AG09309 (cell line): ENCODE measurements at regions not wholly inside any gene's neighbourhood (a gene's known extent, or its start where the extent isn't known, plus 50 kb on each side); places are given as distances from the start of the nearest gene placed in this dataset.

Experiments used
- DNase-seq: peaks from one replicate; pipeline ENCODE4 v3.0.0-alpha.2; 2010; ENCODE audit warnings: low read depth
- H3K4me3 ChIP-seq: 2 replicates; pipeline ENCODE4 v1.5.1; 2011; ENCODE audit warnings: mild to moderate bottlenecking, low read depth, low read length, moderate library complexity; ENCODE audit not compliant: control insufficient read depth
- CTCF ChIP-seq: IDR thresholded peaks from 2 replicates; pipeline ENCODE4 v1.5.1; 2011; ENCODE audit warnings: mild to moderate bottlenecking, low read depth, low read length, inconsistent platforms; ENCODE audit not compliant: insufficient read depth, control insufficient read depth; ENCODE audit errors: missing control alignments

- DNase-seq = no peak
- no peak overlapping the region for H3K4me3 ChIP-seq
- no peak for TF ChIP-seq CTCF
These were observed 83.5 kb downstream of the TLR4 start for GRCh38 chr9:117787746-117788145.

- no peak for DNase-seq
- no peak overlapping the region for H3K4me3 ChIP-seq
- no peak for TF ChIP-seq CTCF
These were observed 91.1 kb downstream of the TLR4 start for GRCh38 chr9:117795271-117795670.

- TF ChIP-seq CTCF = no peak
- DNase-seq = peak; percentile 53
- no peak overlapping the region for H3K4me3 ChIP-seq
These were observed 92.5 kb downstream of the TLR4 start for GRCh38 chr9:117796681-117797080.

- no peak for DNase-seq
- no peak for TF ChIP-seq CTCF
- H3K4me3 ChIP-seq = no peak overlapping the region
These were observed 96.2 kb downstream of the TLR4 start for GRCh38 chr9:117800389-117800788.

- H3K4me3 ChIP-seq = no peak overlapping the region
- DNase-seq = no peak
- TF ChIP-seq CTCF = no peak
These were observed 105.5 kb downstream of the TLR4 start for GRCh38 chr9:117809751-117810150.

- no peak for TF ChIP-seq CTCF
- H3K4me3 ChIP-seq = no peak overlapping the region
- DNase-seq = no peak
These were observed 111.1 kb downstream of the TLR4 start for GRCh38 chr9:117815315-117815714.

GRCh38 chr9:117815948-117816347 lies 111.7 kb downstream of the TLR4 start:
- no peak for DNase-seq
- H3K4me3 ChIP-seq = no peak overlapping the region
- no peak for TF ChIP-seq CTCF
